Fibroblast of lung (primary cell): ENCODE measurements at regions not wholly inside any gene's neighbourhood (a gene's known extent, or its start where the extent isn't known, plus 50 kb on each side); places are given as distances from the start of the nearest gene placed in this dataset.
A peak's percentile ranks its signal among the peaks of the same experiment; 100 is the strongest.

Experiments used
- DNase-seq, 2 donors: peaks; one replicate each; pipeline versions ENCODE4 v3.0.0 to v3.0.0-alpha.2; 2010; ENCODE audit warnings: low read depth in 2 of 2
- H2AFZ ChIP-seq: 2 replicates; pipeline ENCODE4 v1.5.1; 2012; ENCODE audit warnings: low read length, control low read depth, inconsistent platforms
- H3K27ac ChIP-seq: 2 replicates; pipeline ENCODE4 v1.5.1; 2011; ENCODE audit warnings: low read length, control low read depth; ENCODE audit not compliant: insufficient read depth
- H3K27me3 ChIP-seq: 2 replicates; pipeline ENCODE4 v1.5.1; 2011; ENCODE audit warnings: mild to moderate bottlenecking, low read length; ENCODE audit not compliant: control insufficient read depth, insufficient read depth
- H3K36me3 ChIP-seq: 2 replicates; pipeline ENCODE4 v1.5.1; 2011; ENCODE audit warnings: low read length; ENCODE audit not compliant: control insufficient read depth, insufficient read depth
- H3K4me1 ChIP-seq: 2 replicates; pipeline ENCODE4 v1.5.1; 2011; ENCODE audit warnings: low read length; ENCODE audit not compliant: control insufficient read depth, insufficient read depth; ENCODE audit errors: extremely low read depth
- H3K4me2 ChIP-seq: 2 replicates; pipeline ENCODE4 v1.5.1; 2011; ENCODE audit warnings: low read length, control low read depth; ENCODE audit not compliant: insufficient read depth; ENCODE audit errors: extremely low read depth
- H3K4me3 ChIP-seq, 4 experiments: fragments of 200-600 bp in 1 of 4; sonication (generic) in 1 of 4; replicated peaks in 1 of 4; 2 replicates each; pipeline ENCODE4 v1.5.1; 2011 to 2016; ENCODE audit warnings: low read length in 4 of 4, low read depth in 3 of 4, mild to moderate bottlenecking in 3 of 4, control low read depth in 2 of 4, inconsistent platforms in 1 of 4, mixed read lengths in 1 of 4; ENCODE audit not compliant: insufficient read depth in 1 of 4; ENCODE audit errors: control extremely low read depth in 1 of 4
- H3K79me2 ChIP-seq: 2 replicates; pipeline ENCODE4 v1.5.1; 2012; ENCODE audit warnings: mild to moderate bottlenecking, low read length, inconsistent platforms; ENCODE audit not compliant: control insufficient read depth, insufficient read depth
- H3K9ac ChIP-seq: 2 replicates; pipeline ENCODE4 v1.5.1; 2011; ENCODE audit warnings: mild to moderate bottlenecking, low read length, control low read depth; ENCODE audit not compliant: insufficient read depth
- H3K9me3 ChIP-seq: 2 replicates; pipeline ENCODE4 v1.5.1; 2012; ENCODE audit warnings: low read depth, low read length; ENCODE audit not compliant: control insufficient read depth, insufficient read depth
- H4K20me1 ChIP-seq: 2 replicates; pipeline ENCODE4 v1.5.1; 2011; ENCODE audit warnings: low read length; ENCODE audit not compliant: control insufficient read depth, insufficient read depth; ENCODE audit errors: extremely low read depth
- CTCF ChIP-seq, 2 donors: IDR thresholded peaks in 1 of 2; conservative IDR thresholded peaks in 1 of 2; 1 replicate in 1 of 2; 2 replicates in 1 of 2; pipeline ENCODE4 v1.5.1; 2011 to 2012; ENCODE audit warnings: low read length in 2 of 2, control low read depth in 1 of 2, inconsistent platforms in 1 of 2, low read depth in 1 of 2, mild to moderate bottlenecking in 1 of 2
- EZH2 ChIP-seq: IDR thresholded peaks from 2 replicates; pipeline ENCODE4 v1.5.1; 2012; ENCODE audit warnings: low read length, control low read depth, mild to moderate bottlenecking; ENCODE audit errors: missing control alignments

- TF ChIP-seq EZH2 (no peak), CTCF (conservative IDR thresholded peaks at IDR 0.05 in 1 of 2, IDR thresholded peaks at IDR 0.05 in 1 of 2; ENCODE audit: low read depth in 1 of 2, low read length in 2 of 2) (no peak)
- H3K36me3 ChIP-seq = no peaks in the 10 kb centered on the region
- H3K4me1 ChIP-seq = no peaks in the 10 kb centered on the region
- H3K27me3 ChIP-seq = no peaks in the 10 kb centered on the region
- DNase-seq = no peak
- H4K20me1 ChIP-seq = no peaks in the 10 kb centered on the region
- H3K4me2 ChIP-seq = no peak overlapping the region
- H3K79me2 ChIP-seq = no peaks in the 10 kb centered on the region
- H3K9me3 ChIP-seq = no peaks in the 10 kb centered on the region
- H3K4me3 ChIP-seq = no peak overlapping the region
- H3K27ac ChIP-seq = no peak overlapping the region
- no peak overlapping the region for H3K9ac ChIP-seq
- H2AFZ ChIP-seq = no peak overlapping the region
These were observed 288.4 kb upstream of the SLC30A5 start for GRCh38 chr5:68805444-68805843.

- DNase-seq = no peak
- TF ChIP-seq EZH2 (no peak), CTCF (conservative IDR thresholded peaks at IDR 0.05 in 1 of 2, IDR thresholded peaks at IDR 0.05 in 1 of 2; ENCODE audit: low read depth in 1 of 2, low read length in 2 of 2) (no peak)
- H3K9me3 ChIP-seq = no peaks in the 10 kb centered on the region
- H4K20me1 ChIP-seq = no peaks in the 10 kb centered on the region
- H3K9ac ChIP-seq = no peak overlapping the region
- H3K4me1 ChIP-seq = no peaks in the 10 kb centered on the region
- H3K27me3 ChIP-seq = no peaks in the 10 kb centered on the region
- H3K36me3 ChIP-seq = no peaks in the 10 kb centered on the region
- no peak overlapping the region for H3K27ac ChIP-seq
- no peaks in the 10 kb centered on the region for H3K79me2 ChIP-seq
- H3K4me3 ChIP-seq = no peak overlapping the region
- no peak overlapping the region for H3K4me2 ChIP-seq
- no peak overlapping the region for H2AFZ ChIP-seq
These were observed 276.2 kb upstream of the SLC30A5 start for GRCh38 chr5:68817632-68818031.

GRCh38 chr5:68818057-68818695, 275.6 kb upstream of the SLC30A5 start:
- no peaks in the 10 kb centered on the region for H4K20me1 ChIP-seq
- no peaks in the 10 kb centered on the region for H3K9me3 ChIP-seq
- TF ChIP-seq CTCF (conservative IDR thresholded peaks at IDR 0.05 in 1 of 2, IDR thresholded peaks at IDR 0.05 in 1 of 2; ENCODE audit: low read depth in 1 of 2, low read length in 2 of 2) (no peak), EZH2 (no peak)
- no peaks in the 10 kb centered on the region for H3K27me3 ChIP-seq
- no peaks in the 10 kb centered on the region for H3K79me2 ChIP-seq
- peak in 1 of 2 donors; percentile 2 for DNase-seq
- no peak overlapping the region for H3K4me3 ChIP-seq
- H3K9ac ChIP-seq = no peak overlapping the region
- H3K27ac ChIP-seq = no peak overlapping the region
- no peak overlapping the region for H3K4me2 ChIP-seq
- no peaks in the 10 kb centered on the region for H3K4me1 ChIP-seq
- no peak overlapping the region for H2AFZ ChIP-seq
- H3K36me3 ChIP-seq = no peaks in the 10 kb centered on the region
